SK-N-DZ (cell line): ENCODE measurements at regions not wholly inside any gene's neighbourhood (a gene's known extent, or its start where the extent isn't known, plus 50 kb on each side); places are given as distances from the start of the nearest gene placed in this dataset.
A peak's percentile ranks its signal among the peaks of the same experiment; 100 is the strongest.

ENCODE experiments used
- DNase-seq: peaks from one replicate; pipeline ENCODE4 v3.0.0-alpha.2; 2015; ENCODE audit warnings: low spot score

GRCh38 chr18:25813110-25813509 lies 277.3 kb downstream of the SS18 start:
- no peak for DNase-seq

- no peak for DNase-seq
Measured at GRCh38 chr18:25810736-25811135, 279.7 kb downstream of the SS18 start.

GRCh38 chr18:25805939-25806338 lies 284.5 kb downstream of the SS18 start:
- no peak for DNase-seq

GRCh38 chr18:25805323-25805722 lies 285.1 kb downstream of the SS18 start:
- no peak for DNase-seq

GRCh38 chr18:25799231-25799630 lies 291.2 kb downstream of the SS18 start:
- DNase-seq = no peak

GRCh38 chr18:25798046-25798445 lies 292.4 kb downstream of the SS18 start:
- no peak for DNase-seq

- no peak for DNase-seq
Measured at GRCh38 chr18:25795213-25795612, 295.2 kb downstream of the SS18 start.

GRCh38 chr18:25787276-25787675 lies 303.1 kb downstream of the SS18 start:
- DNase-seq = no peak

- no peak for DNase-seq
Measured at GRCh38 chr18:25786758-25787157, 303.7 kb downstream of the SS18 start.

GRCh38 chr18:25780105-25780504 lies 310.3 kb downstream of the SS18 start:
- no peak for DNase-seq

- no peak for DNase-seq
Measured at GRCh38 chr18:25771796-25772195, 318.6 kb downstream of the SS18 start.

GRCh38 chr18:25764777-25765176 lies 325.6 kb downstream of the SS18 start:
- DNase-seq = no peak

- DNase-seq = no peak
Measured at GRCh38 chr18:25759111-25759510, 331.3 kb downstream of the SS18 start.

- peak; percentile 13 for DNase-seq
Measured at GRCh38 chr18:25743646-25744151, 346.7 kb downstream of the SS18 start.

GRCh38 chr18:25739376-25739775 lies 351.0 kb downstream of the SS18 start:
- DNase-seq = no peak

GRCh38 chr18:25737710-25738311 lies 352.6 kb downstream of the SS18 start:
- DNase-seq = no peak

- no peak for DNase-seq
Measured at GRCh38 chr18:25736516-25736915, 353.9 kb downstream of the SS18 start.

GRCh38 chr18:25735459-25735858 lies 355.0 kb downstream of the SS18 start:
- DNase-seq = no peak

GRCh38 chr18:25734336-25734735 lies 356.1 kb downstream of the SS18 start:
- DNase-seq = no peak

- no peak for DNase-seq
Measured at GRCh38 chr18:25732862-25733261, 357.6 kb downstream of the SS18 start.

GRCh38 chr18:25729072-25729471 lies 361.3 kb downstream of the SS18 start:
- DNase-seq = no peak

- no peak for DNase-seq
Measured at GRCh38 chr18:25727281-25727985, 363.0 kb downstream of the SS18 start.

- DNase-seq = peak; percentile 28
Measured at GRCh38 chr18:25726298-25726697, 364.1 kb downstream of the SS18 start.
